ENCODE measurements at regions not wholly inside any gene's neighbourhood (a gene's known extent, or its start where the extent isn't known, plus 50 kb on each side); places are given as distances from the start of the nearest gene placed in this dataset.

DNA sequence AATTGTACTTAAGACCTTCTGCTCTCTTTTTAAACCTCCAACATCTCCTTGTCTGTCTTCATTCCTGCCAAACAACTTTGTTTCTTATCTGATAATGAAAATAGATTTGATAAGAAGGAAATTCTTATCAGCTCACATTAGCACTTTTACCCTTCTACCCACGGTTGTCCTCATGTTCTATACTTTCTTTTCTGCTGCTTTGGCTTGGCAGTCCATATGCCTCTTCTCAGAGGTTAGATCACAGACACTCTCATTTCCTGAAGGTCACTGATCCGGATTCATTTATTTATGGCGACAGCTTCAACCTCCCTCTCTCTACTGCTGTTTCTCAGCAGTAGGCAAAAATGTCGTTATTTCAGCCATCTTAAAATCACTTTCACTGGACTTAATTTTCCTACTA lies 2015.8 kb downstream of the NCAM2 start:
- Histone ChIP-seq H3K4me1 (ENCODE audit: insufficient read depth, low read length) (no peaks in the 10 kb centered on the region), H3K9ac (ENCODE audit: low read depth, low read length) (no peak overlapping the region), H3K9me3 (ENCODE audit: control insufficient read depth, insufficient read depth, low read length) (no peaks in the 10 kb centered on the region), H3K36me3 (ENCODE audit: insufficient read depth, low read length) (no peaks in the 10 kb centered on the region)

DNA sequence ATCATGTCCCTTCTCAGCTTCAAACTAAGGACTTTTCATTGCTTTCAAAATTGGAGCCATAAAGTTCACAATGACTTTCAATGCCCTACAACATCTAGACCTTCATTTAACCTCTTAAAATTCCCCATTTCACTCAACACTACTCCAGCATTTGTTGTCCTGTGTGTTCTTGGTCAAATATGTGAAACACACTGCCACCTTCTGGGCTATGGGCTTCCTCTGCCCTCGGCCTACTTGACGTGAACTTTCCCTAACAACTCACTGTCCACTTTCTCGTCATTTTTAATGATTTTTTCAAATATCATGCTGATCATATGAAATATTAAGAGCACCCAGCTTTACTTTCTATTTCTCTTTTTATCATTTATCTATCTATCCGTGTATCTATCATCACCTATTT lies 2018.4 kb downstream of the NCAM2 start:
- H3K9me3 ChIP-seq (ENCODE audit: control insufficient read depth, insufficient read depth, low read length): no peaks in the 10 kb centered on the region
- no peaks in the 10 kb centered on the region for H3K4me1 ChIP-seq (ENCODE audit: insufficient read depth, low read length)
- no peak overlapping the region for H3K9ac ChIP-seq (ENCODE audit: low read depth, low read length)
- no peaks in the 10 kb centered on the region for H3K36me3 ChIP-seq (ENCODE audit: insufficient read depth, low read length)

DNA sequence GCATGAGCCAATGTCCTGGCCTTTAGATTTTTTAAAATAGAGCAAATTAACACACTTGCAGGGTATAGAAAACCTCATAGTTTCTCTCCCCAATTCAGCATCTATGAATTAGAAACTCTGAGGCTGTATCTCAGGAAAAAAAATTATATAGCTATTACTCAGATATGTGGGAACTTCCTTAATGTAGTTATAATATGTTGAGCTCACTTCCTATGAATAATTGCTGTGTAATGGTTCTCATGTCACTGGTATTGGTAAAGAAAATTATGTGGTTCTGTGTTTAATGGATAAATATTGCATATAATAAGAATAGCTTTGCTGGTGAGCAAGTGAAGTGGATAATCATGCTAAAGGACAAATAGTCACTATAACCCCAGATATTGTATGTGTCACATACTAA lies 2019.8 kb downstream of the NCAM2 start:
- Histone ChIP-seq H3K36me3 (ENCODE audit: insufficient read depth, low read length) (no peaks in the 10 kb centered on the region), H3K4me1 (ENCODE audit: insufficient read depth, low read length) (no peaks in the 10 kb centered on the region)

DNA sequence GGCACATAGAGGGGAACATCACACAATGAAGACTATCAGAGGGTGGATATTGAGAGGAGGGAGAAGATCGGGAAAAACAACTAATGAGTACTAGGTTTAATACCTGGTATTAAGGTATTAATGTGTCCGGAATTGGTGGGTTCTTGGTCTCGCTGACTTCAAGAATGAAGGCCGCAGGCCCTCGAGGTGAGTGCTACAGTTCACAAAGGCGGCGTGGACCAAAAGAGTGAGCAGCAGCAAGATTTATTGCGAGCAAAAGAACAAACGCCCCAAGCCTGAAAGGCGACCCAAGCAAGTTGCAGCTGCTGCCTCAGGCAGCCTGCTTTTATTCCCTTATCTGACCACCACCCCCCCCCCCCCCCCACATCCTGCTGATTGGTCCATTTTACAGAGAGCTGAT lies 2022.8 kb downstream of the NCAM2 start:
- H3K36me3 ChIP-seq (ENCODE audit: insufficient read depth, low read length): no peaks in the 10 kb centered on the region
- no peaks in the 10 kb centered on the region for H3K4me1 ChIP-seq (ENCODE audit: insufficient read depth, low read length)
- H3K9ac ChIP-seq (ENCODE audit: low read depth, low read length): no peak overlapping the region
- no peaks in the 10 kb centered on the region for H3K9me3 ChIP-seq (ENCODE audit: control insufficient read depth, insufficient read depth, low read length)

More for the DNA sequence above, 2019.8 kb downstream of the NCAM2 start:
- H3K9ac ChIP-seq (ENCODE audit: low read depth, low read length): no peak overlapping the region
- H3K9me3 ChIP-seq (ENCODE audit: control insufficient read depth, insufficient read depth, low read length): no peaks in the 10 kb centered on the region

DNA sequence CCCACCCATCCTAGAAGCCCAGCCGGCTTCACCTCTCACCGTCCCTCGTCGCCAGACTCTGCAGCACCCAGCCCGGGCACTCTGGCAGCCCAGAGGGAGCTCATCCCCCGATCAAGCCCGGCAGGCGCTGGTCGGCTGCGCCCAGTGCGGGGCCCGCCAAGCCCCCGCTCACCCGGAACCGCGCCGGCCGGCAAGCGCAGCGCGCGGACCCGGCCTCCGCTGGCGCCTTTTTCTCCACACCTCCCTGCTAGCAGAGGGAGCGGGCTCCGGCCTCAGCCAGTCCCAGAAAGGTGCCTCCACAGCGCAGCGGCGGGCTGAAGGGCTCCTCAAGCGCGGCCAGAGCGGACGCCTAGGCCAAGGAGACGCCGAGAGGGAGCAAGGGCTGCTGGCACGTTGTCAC lies 2023.3 kb downstream of the NCAM2 start:
- no peaks in the 10 kb centered on the region for H3K9me3 ChIP-seq (ENCODE audit: control insufficient read depth, insufficient read depth, low read length)
- no peaks in the 10 kb centered on the region for H3K36me3 ChIP-seq (ENCODE audit: insufficient read depth, low read length)
- no peak overlapping the region for H3K9ac ChIP-seq (ENCODE audit: low read depth, low read length)
- H3K4me1 ChIP-seq (ENCODE audit: insufficient read depth, low read length): no peaks in the 10 kb centered on the region

DNA sequence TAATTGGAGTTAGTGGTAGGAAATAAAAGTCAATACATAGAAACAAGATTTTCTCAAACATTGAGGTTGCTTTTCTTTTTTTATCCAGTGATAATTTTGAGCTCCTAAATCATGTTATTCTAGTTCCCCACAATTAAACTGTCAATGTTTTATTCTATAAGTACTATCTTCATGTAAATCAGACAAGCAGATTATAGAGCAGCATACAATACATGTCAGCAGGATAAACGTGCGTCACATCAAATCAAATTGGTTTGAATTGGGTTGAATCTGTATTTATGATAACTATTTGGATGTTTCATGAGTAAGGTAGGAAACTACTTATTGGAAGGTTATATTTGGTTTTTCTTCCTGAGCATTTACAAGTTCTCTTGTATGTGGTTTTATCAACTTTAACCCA lies 2028.7 kb downstream of the NCAM2 start:
- Histone ChIP-seq H3K9ac (ENCODE audit: low read depth, low read length) (no peak overlapping the region), H3K36me3 (ENCODE audit: insufficient read depth, low read length) (no peaks in the 10 kb centered on the region), H3K4me1 (ENCODE audit: insufficient read depth, low read length) (no peaks in the 10 kb centered on the region), H3K9me3 (ENCODE audit: control insufficient read depth, insufficient read depth, low read length) (no peaks in the 10 kb centered on the region)

DNA sequence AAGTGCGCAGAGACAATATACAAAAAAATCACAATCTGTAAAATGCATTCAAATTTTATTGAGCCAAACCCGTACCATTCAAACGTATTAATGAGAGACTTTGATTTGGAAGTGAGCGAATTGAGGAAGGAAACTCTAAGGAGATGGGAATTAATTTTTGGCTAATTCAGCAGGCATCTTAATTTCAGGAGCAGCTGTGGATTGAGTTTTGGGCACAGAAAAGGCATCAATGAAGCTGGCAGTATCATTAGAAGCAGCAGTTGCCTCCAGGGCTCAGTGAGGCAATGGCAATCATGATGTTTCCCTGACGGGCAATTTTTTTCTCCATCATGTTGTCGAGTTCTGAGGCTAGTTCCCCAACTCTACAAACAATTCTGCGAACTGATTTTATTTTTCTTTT lies 2041.6 kb downstream of the NCAM2 start:
- no peaks in the 10 kb centered on the region for H3K9me3 ChIP-seq (ENCODE audit: control insufficient read depth, insufficient read depth, low read length)
- H3K36me3 ChIP-seq (ENCODE audit: insufficient read depth, low read length): no peaks in the 10 kb centered on the region

DNA sequence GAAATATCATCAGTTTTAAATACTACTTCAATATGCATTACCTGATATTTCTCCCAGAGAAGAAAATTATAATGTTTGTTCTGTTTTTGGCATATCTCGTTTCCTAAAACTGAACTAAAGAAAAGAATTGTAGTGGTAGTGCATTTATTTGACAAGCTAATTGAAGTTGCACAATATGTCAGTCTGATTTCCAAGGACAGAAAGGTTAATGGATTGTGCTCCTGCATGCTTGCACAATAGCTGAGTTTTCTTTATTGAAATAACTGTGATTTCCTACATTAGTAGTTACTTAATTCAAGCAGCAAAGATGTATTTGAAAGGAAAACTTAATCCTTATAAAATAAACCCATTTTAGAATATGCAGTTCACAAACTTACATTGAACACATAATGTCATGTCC lies 2047.7 kb downstream of the NCAM2 start:
- no peaks in the 10 kb centered on the region for H3K4me1 ChIP-seq (ENCODE audit: insufficient read depth, low read length)
- H3K9ac ChIP-seq (ENCODE audit: low read depth, low read length): no peak overlapping the region
- no peaks in the 10 kb centered on the region for H3K36me3 ChIP-seq (ENCODE audit: insufficient read depth, low read length)
- peaks cover 3% of the 10 kb centered on the region; the same call in 1 of the 2 replicates for H3K9me3 ChIP-seq (ENCODE audit: control insufficient read depth, insufficient read depth, low read length)

More for the DNA sequence above, 2041.6 kb downstream of the NCAM2 start:
- H3K4me1 ChIP-seq (ENCODE audit: insufficient read depth, low read length): no peaks in the 10 kb centered on the region
- H3K9ac ChIP-seq (ENCODE audit: low read depth, low read length): no peak overlapping the region

DNA sequence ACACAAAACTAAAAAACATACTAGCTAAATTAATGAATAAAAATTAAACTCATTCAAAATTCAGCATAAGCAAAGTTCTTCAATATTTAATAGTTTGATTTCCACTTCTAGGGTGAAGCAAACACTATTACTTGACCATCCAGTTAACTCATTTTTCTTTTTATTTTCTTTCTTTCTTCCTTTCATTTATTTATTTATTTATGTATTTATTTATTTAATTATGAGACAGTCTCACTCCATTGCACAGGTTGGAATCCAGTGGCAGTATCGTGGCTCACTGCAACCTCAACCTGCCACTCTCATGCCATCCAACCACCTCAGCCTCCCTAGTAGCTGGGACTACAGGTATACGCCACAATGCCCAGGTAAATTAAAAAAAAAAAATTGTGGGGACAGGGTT lies 2069.5 kb downstream of the NCAM2 start:
- H3K36me3 ChIP-seq (ENCODE audit: insufficient read depth, low read length): no peaks in the 10 kb centered on the region
- no peaks in the 10 kb centered on the region for H3K4me1 ChIP-seq (ENCODE audit: insufficient read depth, low read length)
- no peak overlapping the region for H3K9ac ChIP-seq (ENCODE audit: low read depth, low read length)
- H3K9me3 ChIP-seq (ENCODE audit: control insufficient read depth, insufficient read depth, low read length): no peaks in the 10 kb centered on the region; the same call in 1 of the 2 replicates

DNA sequence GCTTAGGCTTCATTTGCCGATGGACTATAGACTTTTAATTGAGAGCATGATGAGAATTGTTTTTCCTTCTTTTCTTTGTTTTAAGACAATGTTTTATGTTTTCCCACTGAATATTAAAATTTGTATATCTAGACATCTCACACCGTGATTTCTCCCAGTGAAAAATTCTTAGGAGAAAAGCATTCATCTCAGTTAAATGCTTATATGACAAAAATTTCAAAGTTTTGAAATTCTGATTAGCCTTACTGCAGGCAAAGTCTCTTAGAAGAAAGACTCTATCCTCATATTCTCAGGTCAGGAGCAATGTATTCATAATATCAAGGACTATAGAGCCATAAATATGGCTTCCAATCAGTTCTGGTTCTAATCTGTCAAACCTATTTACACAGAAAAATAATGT lies 2085.0 kb downstream of the NCAM2 start:
- no peaks in the 10 kb centered on the region for H3K4me1 ChIP-seq (ENCODE audit: insufficient read depth, low read length)
- H3K9me3 ChIP-seq (ENCODE audit: control insufficient read depth, insufficient read depth, low read length): no peaks in the 10 kb centered on the region; the same call in 1 of the 2 replicates
- no peak overlapping the region for H3K9ac ChIP-seq (ENCODE audit: low read depth, low read length)
- no peaks in the 10 kb centered on the region for H3K36me3 ChIP-seq (ENCODE audit: insufficient read depth, low read length)

DNA sequence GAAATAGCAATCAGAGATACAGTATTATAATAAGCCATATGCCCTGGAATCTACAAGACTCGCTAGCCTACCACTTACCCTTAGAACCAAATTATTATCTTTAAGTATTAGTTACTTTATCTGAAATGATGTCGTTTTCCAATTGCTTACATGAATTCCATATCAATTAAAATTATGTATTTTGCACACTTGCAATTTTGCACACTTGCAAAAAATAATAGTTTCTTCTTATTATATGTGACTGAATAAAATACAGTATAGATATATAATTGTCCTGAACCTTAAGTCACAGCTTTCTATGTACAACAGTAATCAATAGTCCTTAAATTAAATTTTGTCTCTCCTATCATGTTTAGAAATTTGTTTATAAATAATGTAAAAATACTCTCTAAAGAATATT lies 2095.1 kb downstream of the NCAM2 start:
- Histone ChIP-seq H3K9me3 (ENCODE audit: control insufficient read depth, insufficient read depth, low read length) (peaks cover 10% of the 10 kb centered on the region; the same call in 1 of the 2 replicates), H3K9ac (ENCODE audit: low read depth, low read length) (no peak overlapping the region), H3K4me1 (ENCODE audit: insufficient read depth, low read length) (no peaks in the 10 kb centered on the region), H3K36me3 (ENCODE audit: insufficient read depth, low read length) (no peaks in the 10 kb centered on the region)

DNA sequence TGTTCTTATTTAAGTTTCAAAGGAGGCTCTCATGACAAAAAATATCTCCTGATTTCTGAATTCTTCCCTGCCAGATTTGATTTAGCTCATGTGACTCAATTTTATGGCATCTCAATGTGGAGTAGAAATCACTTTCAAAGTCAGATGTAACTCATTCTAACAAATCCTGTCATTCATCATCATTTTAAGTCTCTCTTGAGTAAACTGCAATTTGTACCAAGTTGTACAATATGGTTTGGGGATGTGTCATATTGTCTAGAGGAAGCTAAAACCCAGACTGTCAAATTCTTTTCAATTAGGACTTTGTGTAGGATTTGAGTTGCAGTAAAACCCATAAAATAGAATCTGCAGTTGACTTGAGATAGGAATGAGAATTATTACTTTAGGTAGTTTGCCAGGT lies 2101.0 kb downstream of the NCAM2 start:
- H3K9me3 ChIP-seq (ENCODE audit: control insufficient read depth, insufficient read depth, low read length): no peaks in the 10 kb centered on the region
- H3K36me3 ChIP-seq (ENCODE audit: insufficient read depth, low read length): no peaks in the 10 kb centered on the region
- H3K9ac ChIP-seq (ENCODE audit: low read depth, low read length): no peak overlapping the region
- H3K4me1 ChIP-seq (ENCODE audit: insufficient read depth, low read length): no peaks in the 10 kb centered on the region

DNA sequence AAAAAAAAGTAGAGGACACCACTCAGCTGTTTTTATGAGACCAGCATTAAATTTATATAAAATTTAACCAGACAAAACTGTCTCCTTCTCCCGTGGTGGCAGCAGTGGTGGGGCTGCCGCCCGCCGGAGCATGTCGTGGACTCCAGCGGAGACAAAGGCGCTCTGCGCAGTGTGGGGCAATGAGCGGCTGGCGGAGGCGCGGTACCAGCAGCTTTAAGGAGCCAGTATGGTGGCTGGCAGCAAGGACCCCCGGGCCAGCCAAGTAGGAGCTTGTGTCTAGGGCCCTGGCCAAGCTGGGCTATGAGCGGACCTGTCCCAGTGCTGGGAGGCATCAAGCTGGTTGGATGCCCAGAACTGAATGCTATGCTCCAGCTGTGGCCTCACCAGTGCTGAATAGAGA lies 2102.9 kb downstream of the NCAM2 start:
- Histone ChIP-seq H3K4me1 (ENCODE audit: insufficient read depth, low read length) (no peaks in the 10 kb centered on the region), H3K9me3 (ENCODE audit: control insufficient read depth, insufficient read depth, low read length) (no peaks in the 10 kb centered on the region; the same call in 1 of the 2 replicates), H3K9ac (ENCODE audit: low read depth, low read length) (no peak overlapping the region), H3K36me3 (ENCODE audit: insufficient read depth, low read length) (no peaks in the 10 kb centered on the region)

DNA sequence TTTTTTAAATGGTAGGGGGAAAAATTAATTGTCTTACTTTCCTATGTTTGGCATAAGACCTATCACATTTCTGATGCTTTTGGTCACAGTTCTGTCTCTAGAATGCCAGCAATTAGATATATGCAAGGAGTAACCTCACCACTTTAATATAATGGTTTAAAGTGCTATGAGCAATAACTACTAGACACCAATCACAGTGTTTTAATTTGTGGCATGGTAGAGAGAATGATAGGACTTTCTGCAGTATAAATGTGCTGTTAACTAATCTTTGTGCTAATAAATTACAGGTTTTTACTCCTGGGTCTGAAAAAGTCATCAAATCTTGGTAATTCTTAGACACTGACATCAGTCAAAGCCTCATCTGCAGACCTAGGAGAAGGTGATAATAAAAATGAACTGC lies 2110.3 kb downstream of the NCAM2 start:
- Histone ChIP-seq H3K9me3 (ENCODE audit: control insufficient read depth, insufficient read depth, low read length) (no peaks in the 10 kb centered on the region; the same call in 1 of the 2 replicates), H3K36me3 (ENCODE audit: insufficient read depth, low read length) (no peaks in the 10 kb centered on the region), H3K4me1 (ENCODE audit: insufficient read depth, low read length) (no peaks in the 10 kb centered on the region), H3K9ac (ENCODE audit: low read depth, low read length) (no peak overlapping the region)

DNA sequence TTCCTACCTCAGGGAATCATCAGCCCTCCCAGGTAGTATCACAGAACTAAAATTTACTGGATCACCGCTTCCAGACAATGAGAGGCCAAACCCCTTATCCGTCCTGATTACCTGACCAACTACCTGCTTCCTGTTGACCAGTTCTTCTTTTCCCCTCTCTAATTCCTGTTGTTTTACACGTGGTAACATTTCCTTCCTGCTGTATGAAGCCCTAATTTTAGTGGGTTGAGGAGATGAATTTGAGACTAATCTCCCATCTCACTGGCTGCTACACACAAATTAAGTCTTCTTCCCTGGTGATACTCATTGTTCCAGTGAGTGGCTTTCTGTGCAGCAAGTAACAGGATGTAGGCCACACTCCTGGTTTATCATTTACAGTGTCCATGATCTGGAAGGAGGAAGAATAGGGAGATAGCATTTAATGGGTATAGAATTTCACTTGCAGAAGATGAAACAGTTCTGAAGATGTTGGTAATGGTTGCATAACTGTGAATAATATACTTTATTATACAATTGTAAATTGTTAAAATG lies 2112.9 kb downstream of the NCAM2 start:
- H3K36me3 ChIP-seq (ENCODE audit: insufficient read depth, low read length): no peaks in the 10 kb centered on the region
- no peaks in the 10 kb centered on the region for H3K4me1 ChIP-seq (ENCODE audit: insufficient read depth, low read length)
- no peaks in the 10 kb centered on the region for H3K9me3 ChIP-seq (ENCODE audit: control insufficient read depth, insufficient read depth, low read length)
- H3K9ac ChIP-seq (ENCODE audit: low read depth, low read length): no peak overlapping the region

DNA sequence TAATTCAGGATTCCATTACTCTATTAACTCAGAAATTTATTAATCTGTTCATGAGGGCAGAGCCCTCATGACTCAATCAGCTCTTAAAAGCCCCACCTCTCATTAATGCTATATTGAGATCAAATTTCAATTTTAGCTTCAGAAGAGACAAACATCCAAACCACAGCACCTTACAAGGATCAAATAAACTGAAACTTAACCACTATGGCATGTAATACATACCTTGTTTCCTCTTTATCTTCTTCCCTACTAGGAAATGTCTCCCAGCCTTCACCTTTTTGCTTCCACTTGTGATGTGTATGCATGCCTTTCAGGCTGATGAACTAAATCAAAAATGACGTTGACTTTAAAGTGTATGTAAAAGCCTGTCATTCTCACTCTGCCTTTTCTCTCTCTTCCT lies 2121.3 kb downstream of the NCAM2 start:
- Histone ChIP-seq H3K36me3 (ENCODE audit: insufficient read depth, low read length) (no peaks in the 10 kb centered on the region), H3K9ac (ENCODE audit: low read depth, low read length) (no peak overlapping the region), H3K9me3 (ENCODE audit: control insufficient read depth, insufficient read depth, low read length) (no peaks in the 10 kb centered on the region), H3K4me1 (ENCODE audit: insufficient read depth, low read length) (no peaks in the 10 kb centered on the region)

All from ES-I3 (cell line).